ENCODE measurements at regions not wholly inside any gene's neighbourhood (a gene's known extent, or its start where the extent isn't known, plus 50 kb on each side); places are given as distances from the start of the nearest gene placed in this dataset.
A peak's percentile ranks its signal among the peaks of the same experiment; 100 is the strongest.
"Not testable (repeated sequence)": the region's sequence is repeated elsewhere in the genome, so short reads cannot be mapped to it uniquely, and the experiment has no call there.

DNA sequence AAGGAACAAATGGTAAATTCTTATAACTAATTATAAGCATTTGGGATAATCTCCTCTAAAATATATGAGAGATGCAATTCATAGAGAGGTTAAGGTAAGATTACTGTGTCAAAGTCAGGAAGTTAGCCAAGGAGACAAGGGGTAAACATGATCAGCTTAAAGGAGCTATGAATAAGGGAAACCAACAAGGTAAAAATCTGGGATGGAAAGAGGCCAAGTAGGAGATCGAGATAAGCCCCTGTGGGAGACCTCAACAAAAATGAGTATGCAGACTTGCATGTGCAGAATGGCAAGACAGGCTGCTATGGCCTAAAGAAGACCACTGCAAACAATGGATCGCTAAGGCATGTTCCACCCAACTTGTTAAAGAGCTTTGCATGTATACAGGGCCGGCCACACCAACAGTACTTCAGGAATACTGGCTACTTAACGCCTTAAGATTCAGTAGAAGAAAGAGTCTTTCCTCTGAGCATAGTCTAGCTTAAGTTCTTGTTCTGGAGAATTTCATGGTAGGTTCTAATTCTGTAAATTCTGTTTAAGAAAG is 738.6 kb downstream of the GALC start:
- Histone ChIP-seq H3K4me1 (no peaks in the 10 kb centered on the region), H3K27me3 (no peaks in the 10 kb centered on the region), H3K36me3 (no peaks in the 10 kb centered on the region), H3K9me3 (no peaks in the 10 kb centered on the region), H3K27ac (no peak overlapping the region), H3K4me3 (no peak overlapping the region)
- FAIRE-seq (no peak), DNase-seq (no peak), ATAC-seq (no peak)
- 46% methylated on average over 4 of the region's 4 CpGs for WGBS, 2 donors
- TF ChIP-seq, protein P1, sequence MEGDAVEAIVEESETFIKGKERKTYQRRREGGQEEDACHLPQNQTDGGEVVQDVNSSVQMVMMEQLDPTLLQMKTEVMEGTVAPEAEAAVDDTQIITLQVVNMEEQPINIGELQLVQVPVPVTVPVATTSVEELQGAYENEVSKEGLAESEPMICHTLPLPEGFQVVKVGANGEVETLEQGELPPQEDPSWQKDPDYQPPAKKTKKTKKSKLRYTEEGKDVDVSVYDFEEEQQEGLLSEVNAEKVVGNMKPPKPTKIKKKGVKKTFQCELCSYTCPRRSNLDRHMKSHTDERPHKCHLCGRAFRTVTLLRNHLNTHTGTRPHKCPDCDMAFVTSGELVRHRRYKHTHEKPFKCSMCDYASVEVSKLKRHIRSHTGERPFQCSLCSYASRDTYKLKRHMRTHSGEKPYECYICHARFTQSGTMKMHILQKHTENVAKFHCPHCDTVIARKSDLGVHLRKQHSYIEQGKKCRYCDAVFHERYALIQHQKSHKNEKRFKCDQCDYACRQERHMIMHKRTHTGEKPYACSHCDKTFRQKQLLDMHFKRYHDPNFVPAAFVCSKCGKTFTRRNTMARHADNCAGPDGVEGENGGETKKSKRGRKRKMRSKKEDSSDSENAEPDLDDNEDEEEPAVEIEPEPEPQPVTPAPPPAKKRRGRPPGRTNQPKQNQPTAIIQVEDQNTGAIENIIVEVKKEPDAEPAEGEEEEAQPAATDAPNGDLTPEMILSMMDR (IDR thresholded peaks at IDR 0.05) = no peak
- intact Hi-C loops (cut with DNase I) = no loop called here

DNA sequence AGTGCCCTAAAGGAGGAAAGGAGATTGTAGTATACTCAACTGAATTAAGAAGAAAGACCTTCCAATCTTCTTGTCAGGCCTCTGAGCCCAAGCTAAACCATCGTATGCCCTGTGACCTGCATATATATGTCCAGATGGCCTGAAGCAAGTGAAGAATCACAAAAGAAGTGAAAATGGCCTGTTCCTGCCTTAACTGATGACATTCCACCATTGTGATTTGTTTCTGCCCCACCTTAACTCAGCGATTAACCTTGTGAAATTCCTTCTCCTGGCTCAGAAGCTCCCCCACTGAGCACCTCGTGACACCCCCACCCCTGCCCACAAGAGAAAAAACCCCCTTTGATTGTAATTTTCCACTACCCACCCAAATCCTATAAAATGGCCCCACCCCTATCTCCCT is 739.2 kb downstream of the GALC start:
- DNase-seq; H3K9me3 ChIP-seq; FAIRE-seq; ATAC-seq; H3K4me3 ChIP-seq; H3K36me3 ChIP-seq; intact Hi-C loops (cut with DNase I); H3K27ac ChIP-seq; H3K4me1 ChIP-seq; H3K27me3 ChIP-seq: not testable (repeated sequence)
- WGBS, 2 donors = 72 to 76% methylated on average over 3 of the region's 3 CpGs

DNA sequence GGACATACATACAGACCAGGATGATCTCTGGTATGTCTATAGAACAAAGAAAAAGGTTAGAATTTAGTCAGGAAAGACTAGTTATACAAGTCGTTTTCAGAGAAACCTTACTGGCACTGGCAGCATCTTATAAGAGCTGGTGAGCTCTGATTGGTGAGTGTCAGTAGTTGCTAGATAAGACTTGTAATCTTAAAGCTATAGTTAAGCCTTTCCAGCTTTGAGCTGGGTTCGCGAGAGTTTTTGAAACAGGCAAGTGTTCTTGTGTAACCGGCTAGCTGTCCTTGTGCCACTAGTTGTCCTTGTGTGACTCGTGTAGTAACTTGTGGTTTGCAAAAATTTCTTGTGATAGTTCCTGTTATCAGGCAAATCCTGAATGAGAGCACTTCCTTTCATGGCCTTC is 740.9 kb downstream of the GALC start:
- ATAC-seq (peak in 3 of 4 donors; percentile 32 to 57 (median 53)), FAIRE-seq (no peak), DNase-seq (no peak)
- no peak overlapping the region for H3K27ac ChIP-seq
- H3K4me1 ChIP-seq = no peaks in the 10 kb centered on the region
- no peaks in the 10 kb centered on the region for H3K27me3 ChIP-seq
- no peaks in the 10 kb centered on the region for H3K36me3 ChIP-seq
- WGBS, 2 donors = 22 to 25% methylated on average over 5 of the region's 5 CpGs
- TF ChIP-seq, protein P1 (IDR thresholded peaks at IDR 0.05) = peak in 1 of 4 donors; percentile 5
- no peak overlapping the region for H3K4me3 ChIP-seq
- intact Hi-C loops (cut with DNase I) = no loop called here
- no peaks in the 10 kb centered on the region for H3K9me3 ChIP-seq

DNA sequence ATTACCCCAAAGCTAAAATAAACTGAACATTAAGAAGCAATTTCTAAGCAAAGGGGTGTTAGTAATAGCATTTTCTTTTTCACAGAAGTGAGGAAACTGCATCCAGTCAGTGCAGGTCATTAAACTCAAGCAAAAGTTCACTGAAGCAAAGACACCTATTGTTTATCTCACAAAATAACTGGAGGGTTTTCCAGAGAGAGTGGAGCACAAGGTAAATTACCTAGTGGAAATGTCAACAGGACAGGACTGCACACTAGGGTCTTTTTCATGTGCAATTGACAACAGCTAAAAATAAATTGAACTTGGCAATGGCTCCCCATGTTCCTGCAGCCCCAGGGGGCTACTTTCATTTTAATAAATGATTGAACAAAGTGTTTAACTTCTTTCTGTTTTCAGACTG is 742.0 kb downstream of the GALC start:
- ATAC-seq (peak in 3 of 4 donors; percentile 34 to 53 (median 40)), FAIRE-seq (no peak), DNase-seq (no peak)
- no peaks in the 10 kb centered on the region for H3K36me3 ChIP-seq
- no peaks in the 10 kb centered on the region for H3K4me1 ChIP-seq
- H3K27me3 ChIP-seq = no peaks in the 10 kb centered on the region
- H3K9me3 ChIP-seq = no peaks in the 10 kb centered on the region
- no peak overlapping the region for H3K27ac ChIP-seq
- no peak overlapping the region for H3K4me3 ChIP-seq
- intact Hi-C loops (cut with DNase I) = no loop called here
- TF ChIP-seq, protein P1 (IDR thresholded peaks at IDR 0.05) = no peak

DNA sequence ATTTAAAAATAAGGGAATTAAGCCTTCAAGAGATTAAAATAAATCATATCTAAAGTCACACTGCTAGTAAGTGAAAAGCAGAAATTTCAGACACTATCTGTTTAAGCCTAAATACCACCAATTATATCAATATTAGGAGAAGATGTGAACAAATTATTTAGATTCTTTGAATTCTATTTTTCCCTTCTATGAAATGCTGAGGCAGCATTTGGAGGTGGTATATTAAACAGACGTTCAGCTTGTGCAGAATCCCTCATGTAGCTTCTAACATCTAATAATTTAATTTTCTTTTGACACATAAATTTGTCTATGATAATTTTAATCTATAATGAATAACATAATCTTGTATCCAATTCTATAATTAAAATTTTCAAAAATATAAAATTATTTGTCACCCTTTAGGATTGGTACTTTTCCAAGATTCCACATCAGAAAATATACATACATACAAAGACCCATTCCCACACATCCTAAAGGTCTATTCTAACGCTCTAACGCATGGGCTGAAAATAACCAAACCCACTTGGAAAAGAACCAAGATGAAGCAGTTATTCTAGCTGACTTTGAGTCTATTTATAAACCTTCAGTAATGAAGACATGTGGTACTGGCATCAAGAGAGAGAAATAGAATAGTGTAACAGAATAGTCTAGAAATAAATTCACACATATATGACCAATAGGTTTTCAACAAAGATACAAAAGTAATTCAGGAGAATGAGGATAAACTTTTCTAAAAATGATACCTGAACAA is 751.8 kb downstream of the GALC start:
- ATAC-seq (no peak), FAIRE-seq (no peak), DNase-seq (no peak)
- intact Hi-C loops (cut with DNase I) = no loop called here
- TF ChIP-seq, protein P1 (IDR thresholded peaks at IDR 0.05) = no peak
- H3K27ac ChIP-seq = no peak overlapping the region
- H3K4me3 ChIP-seq = no peak overlapping the region
- no peaks in the 10 kb centered on the region for H3K9me3 ChIP-seq
- 84 to 88% methylated on average over 3 of the region's 3 CpGs for WGBS, 2 donors
- H3K27me3 ChIP-seq = no peaks in the 10 kb centered on the region
- no peaks in the 10 kb centered on the region for H3K36me3 ChIP-seq
- H3K4me1 ChIP-seq = no peaks in the 10 kb centered on the region

DNA sequence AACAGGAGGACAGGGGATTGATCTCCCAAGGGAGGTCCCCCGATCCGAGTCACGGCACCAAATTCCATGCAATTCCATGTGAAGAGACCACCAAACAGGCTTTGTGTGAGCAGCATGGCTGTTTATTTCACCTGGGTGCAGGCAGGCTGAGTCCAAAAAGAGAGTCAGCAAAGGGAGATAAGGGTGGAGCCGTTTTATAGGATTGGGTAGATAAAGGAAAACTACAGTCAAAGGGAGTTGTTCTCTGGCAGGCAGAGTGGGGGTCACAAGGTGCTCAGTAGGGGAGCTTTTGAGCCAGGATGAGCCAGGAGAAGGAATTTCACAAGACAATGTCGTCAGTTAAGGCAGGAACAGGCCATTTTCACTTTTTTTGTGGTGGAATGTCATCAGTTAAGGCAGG is 752.7 kb downstream of the GALC start:
- H3K27ac ChIP-seq; H3K27me3 ChIP-seq; H3K4me1 ChIP-seq; H3K4me3 ChIP-seq; FAIRE-seq; ATAC-seq; H3K9me3 ChIP-seq; DNase-seq; intact Hi-C loops (cut with DNase I); H3K36me3 ChIP-seq: not testable (repeated sequence)
- WGBS, 2 donors = 66 to 73% methylated on average over 5 of the region's 5 CpGs
